A549 (cell line): ENCODE measurements at regions not wholly inside any gene's neighbourhood (a gene's known extent, or its start where the extent isn't known, plus 50 kb on each side); places are given as distances from the start of the nearest gene placed in this dataset.

ENCODE experiments used
- ATAC-seq, 2 experiments: fragments of 200-7000 bp in 1 of 2; fragments of >200 bp in 1 of 2; cut with Nextera tagmentation in 1 of 2; cut with Tn5 transposase in 1 of 2; 3 replicates each; pipeline versions ENCODE4 v1.8.0 to v1.9.1; 2018 to 2020; ENCODE audit warnings: mild to moderate bottlenecking in 1 of 2, moderate library complexity in 1 of 2
- CTCF ChIA-PET: fragments of 300-600 bp; sonication (Branson Sonifier 250); formaldehyde crosslinking; extraction: SDS; loops from one replicate; lab custom pipeline; 2021; ENCODE audit warnings: antibody characterized with exemption, inconsistent platforms; lab: Yijun Ruan, JAX
- POLR2A ChIA-PET: fragments of 350-600 bp; formaldehyde crosslinking; extraction: SDS; loops from one replicate; lab custom pipeline; 2021; ENCODE audit warnings: antibody characterized with exemption, inconsistent platforms; lab: Yijun Ruan, JAX
- DNase-seq, 2 experiments: peaks; one replicate each; pipeline versions ENCODE4 v3.0.0 to v3.0.0-alpha.2; 2011 to 2016; ENCODE audit warnings: low read depth in 1 of 2, low spot score in 1 of 2
- FAIRE-seq: peaks from 2 replicates; lab custom pipeline; 2011; peaks lifted over from hg19 to GRCh38; lab: Jason Lieb, UNC
- H3K27ac ChIP-seq, 2 experiments: fragments of >200 bp; sonication (Bioruptor Twin); formaldehyde crosslinking; 3 replicates each; pipeline ENCODE4 v1.5.1; 2016 to 2017
- H3K4me1 ChIP-seq: fragments of >200 bp; sonication (Bioruptor Twin); formaldehyde crosslinking; 3 replicates; pipeline ENCODE4 v1.6.1; 2016
- H3K4me2 ChIP-seq: fragments of >200 bp; sonication (Bioruptor Twin); formaldehyde crosslinking; 3 replicates; pipeline ENCODE4 v1.6.1; 2016
- H3K4me3 ChIP-seq: fragments of >200 bp; sonication (Bioruptor Twin); formaldehyde crosslinking; 3 replicates; pipeline ENCODE4 v1.5.1; 2016
- H3K9me3 ChIP-seq: fragments of >200 bp; sonication (Bioruptor Twin); formaldehyde crosslinking; 3 replicates; pipeline ENCODE4 v1.6.1; 2016
- BCL3 ChIP-seq: fragments of >200 bp; sonication (Bioruptor Twin); formaldehyde crosslinking; IDR thresholded peaks from 3 replicates; pipeline ENCODE4 v1.6.1; 2016
- CBX2 ChIP-seq: fragments of 200-600 bp; sonication (generic); IDR thresholded peaks from 2 replicates; pipeline ENCODE4 v1.6.1; 2016; ENCODE audit warnings: low read depth, mild to moderate bottlenecking, borderline replicate concordance
- CHD4 ChIP-seq: fragments of 200-600 bp; sonication (generic); IDR thresholded peaks from 2 replicates; pipeline ENCODE4 v1.6.1; 2016; ENCODE audit warnings: antibody characterized with exemption, mild to moderate bottlenecking, borderline replicate concordance
- E2F6 ChIP-seq: IDR thresholded peaks from 2 replicates; pipeline ENCODE4 v1.6.1; 2012; ENCODE audit warnings: low read depth, borderline replicate concordance
- ELK1 ChIP-seq: fragments of 150-350 bp; IDR thresholded peaks from 2 replicates; pipeline ENCODE4 v1.6.1; 2014; ENCODE audit warnings: low read depth, mild to moderate bottlenecking, low read length
- EP300 ChIP-seq, 2 experiments: fragments of >200 bp; sonication (Bioruptor Twin); formaldehyde crosslinking; IDR thresholded peaks; 2 replicates in 1 of 2; 3 replicates in 1 of 2; pipeline ENCODE4 v1.6.1; 2016 to 2017
- FOSB ChIP-seq: fragments of 250-450 bp; sonication (Bioruptor Pico); IDR thresholded peaks from 2 replicates; pipeline ENCODE4 v1.5.0; 2020; ENCODE audit warnings: mild to moderate bottlenecking, moderate library complexity
- FOSL2 ChIP-seq, 2 experiments: fragments of 450-650 bp in 1 of 2; fragments of >200 bp in 1 of 2; sonication (Bioruptor Twin) in 1 of 2; formaldehyde crosslinking; IDR thresholded peaks; 2 replicates each; pipeline versions ENCODE4 v1.5.0 to v1.6.1; 2016 to 2020; ENCODE audit warnings: mild to moderate bottlenecking in 1 of 2, moderate library complexity in 1 of 2
- FOXS1 ChIP-seq: fragments of 250-450 bp; sonication (Bioruptor Pico); IDR thresholded peaks from 2 replicates; pipeline ENCODE4 v1.5.0; 2020; ENCODE audit warnings: mild to moderate bottlenecking, moderate library complexity
- HES2 ChIP-seq: fragments of >200 bp; sonication (Bioruptor Twin); formaldehyde crosslinking; IDR thresholded peaks from 2 replicates; pipeline ENCODE4 v1.6.1; 2016
- HMGXB4 ChIP-seq: fragments of 250-450 bp; sonication (Bioruptor Pico); IDR thresholded peaks from 2 replicates; pipeline ENCODE4 v1.5.0; 2021; ENCODE audit warnings: mild to moderate bottlenecking, moderate library complexity, borderline replicate concordance
- HOXA7 ChIP-seq: fragments of 250-450 bp; sonication (Bioruptor Pico); IDR thresholded peaks from 2 replicates; pipeline ENCODE4 v1.5.0; 2020; ENCODE audit warnings: mild to moderate bottlenecking, moderate library complexity
- JUN ChIP-seq, 2 experiments: fragments of >200 bp; sonication (Bioruptor Twin); formaldehyde crosslinking; IDR thresholded peaks; 2 replicates in 1 of 2; 3 replicates in 1 of 2; pipeline ENCODE4 v1.6.1; 2016 to 2017
- KDM1A ChIP-seq: fragments of 200-600 bp; sonication (generic); IDR thresholded peaks from 2 replicates; pipeline ENCODE4 v1.6.1; 2016; ENCODE audit warnings: low read depth, mild to moderate bottlenecking
- MAX ChIP-seq: IDR thresholded peaks from 2 replicates; pipeline ENCODE4 v1.6.1; 2012
- MYC ChIP-seq: IDR thresholded peaks from 2 replicates; pipeline ENCODE4 v1.6.1; 2012; ENCODE audit warnings: mild to moderate bottlenecking, inconsistent platforms, low read length, improper control_type of control experiment, borderline replicate concordance
- POLR2AphosphoS2 ChIP-seq: conservative IDR thresholded peaks from 2 replicates; pipeline ENCODE4 v1.6.1; 2012; ENCODE audit warnings: low read length, improper control_type of control experiment, inconsistent platforms
- RCOR1 ChIP-seq: fragments of 150-350 bp; IDR thresholded peaks from 2 replicates; pipeline ENCODE4 v1.6.1; 2014; ENCODE audit warnings: antibody characterized with exemption, low read length, low read depth
- RNF2 ChIP-seq: fragments of 200-600 bp; sonication (generic); IDR thresholded peaks from 2 replicates; pipeline ENCODE4 v1.6.1; 2016; ENCODE audit warnings: low read depth, mild to moderate bottlenecking, antibody characterized with exemption, moderate library complexity, borderline replicate concordance
- TFCP2L1 ChIP-seq: fragments of 250-450 bp; sonication (Bioruptor Pico); IDR thresholded peaks from 2 replicates; pipeline ENCODE4 v1.5.0; 2021; ENCODE audit warnings: mild to moderate bottlenecking
- ZC3H11A ChIP-seq: fragments of 450-650 bp; IDR thresholded peaks from 2 replicates; pipeline ENCODE4 v1.6.1; 2014; ENCODE audit warnings: antibody characterized with exemption, mild to moderate bottlenecking
- ZFP36 ChIP-seq: fragments of 450-650 bp; IDR thresholded peaks from 2 replicates; pipeline ENCODE4 v1.6.1; 2014; ENCODE audit warnings: borderline replicate concordance; ENCODE audit not compliant: partially characterized antibody
- ZNF302 ChIP-seq: fragments of 250-450 bp; sonication (Bioruptor Pico); IDR thresholded peaks from 2 replicates; pipeline ENCODE4 v1.9.0; 2021; ENCODE audit warnings: inconsistent platforms, mild to moderate bottlenecking, moderate library complexity
- WGBS: methylation state at CpG from one replicate; pipeline ENCODE4 v1.1.6; 2017; ENCODE audit errors: missing lambda C conversion rate; 5-methylcytosine and 5-hydroxymethylcytosine counted together

GRCh38 chr18:39344487-39344886, 1778.9 kb upstream of the CELF4 start:
- H3K4me1 ChIP-seq = no peaks in the 10 kb centered on the region
- H3K27ac ChIP-seq = no peak overlapping the region
- no peak overlapping the region for H3K4me2 ChIP-seq
- no peak for ATAC-seq
- POLR2A ChIA-PET = no interaction called here
- no peaks in the 10 kb centered on the region for H3K9me3 ChIP-seq
- no peak for DNase-seq
- H3K4me3 ChIP-seq = no peak overlapping the region
- FAIRE-seq = no peak
- CTCF ChIA-PET = no interaction called here
- TF ChIP-seq POLR2AphosphoS2 (no peak), ELK1 (no peak), CBX2 (no peak), EP300 (IDR thresholded peaks at IDR 0.05) (no peak), TFCP2L1 (CRISPR knock-in tag) (no peak), ZC3H11A (no peak), JUN (IDR thresholded peaks at IDR 0.05) (no peak), RCOR1 (no peak), ZNF302 (CRISPR knock-in tag) (no peak), FOSL2 (IDR thresholded peaks at IDR 0.05) (no peak), FOSL2 (CRISPR knock-in tag; IDR thresholded peaks at IDR 0.05) (no peak), HOXA7 (no peak), RNF2 (no peak), KDM1A (no peak), FOSB (CRISPR knock-in tag) (no peak)
- 90% methylated on average over 5 of the region's 5 CpGs for WGBS

GRCh38 chr18:39341129-39341528, 1775.5 kb upstream of the CELF4 start:
- 81% methylated on average over 2 of the region's 2 CpGs for WGBS
- FAIRE-seq = no peak
- ATAC-seq = no peak
- Histone ChIP-seq H3K4me2 (no peak overlapping the region), H3K27ac (no peak overlapping the region), H3K4me3 (no peak overlapping the region), H3K4me1 (no peaks in the 10 kb centered on the region), H3K9me3 (no peaks in the 10 kb centered on the region)
- ChIA-PET POLR2A (no interaction called here), CTCF (no interaction called here)
- TF ChIP-seq E2F6 = no peak
- no peak for TF ChIP-seq ELK1
- no peak for TF ChIP-seq MYC
- no peak for TF ChIP-seq POLR2AphosphoS2
- TF ChIP-seq BCL3 = no peak
- TF ChIP-seq ZFP36 = no peak
- no peak for TF ChIP-seq FOXS1 (CRISPR knock-in tag)
- DNase-seq = no peak

- ATAC-seq (no peak), DNase-seq (no peak), FAIRE-seq (no peak)
- WGBS = 43% methylated on average over 1 of the region's 1 CpG
- no peaks in the 10 kb centered on the region for H3K9me3 ChIP-seq
- H3K4me3 ChIP-seq = no peak overlapping the region
- POLR2A ChIA-PET = no interaction called here
- no peaks in the 10 kb centered on the region for H3K4me1 ChIP-seq
- no peak overlapping the region for H3K4me2 ChIP-seq
- TF ChIP-seq JUN (IDR thresholded peaks at IDR 0.05) (no peak), TFCP2L1 (CRISPR knock-in tag) (no peak), MAX (no peak), MYC (no peak), RCOR1 (no peak), HES2 (no peak), ZFP36 (no peak), CHD4 (no peak), HMGXB4 (no peak), BCL3 (no peak), KDM1A (no peak), ZC3H11A (no peak)
- TF ChIP-seq, all 56 proteins: peak for 0
- CTCF ChIA-PET = no interaction called here
- no peak overlapping the region for H3K27ac ChIP-seq
Observed at GRCh38 chr18:39340418-39340817, 1774.8 kb upstream of the CELF4 start.
